B cell (primary cell): ENCODE measurements at regions not wholly inside any gene's neighbourhood (a gene's known extent, or its start where the extent isn't known, plus 50 kb on each side); places are given as distances from the start of the nearest gene placed in this dataset.

Source experiments
- EZH2 ChIP-seq: IDR thresholded peaks from 2 replicates; pipeline ENCODE4 v1.6.1; 2012; ENCODE audit warnings: borderline replicate concordance, low read depth, mild to moderate bottlenecking, moderate library complexity, low read length; ENCODE audit not compliant: insufficient read depth, poor library complexity, severe bottlenecking
- TF ChIP-seq, protein P1 (sequence below): fragments of 200-600 bp; IDR thresholded peaks from one replicate; pipeline ENCODE4 v1.8.0; 2022; ENCODE audit warnings: antibody characterized with exemption, mild to moderate bottlenecking

DNA sequence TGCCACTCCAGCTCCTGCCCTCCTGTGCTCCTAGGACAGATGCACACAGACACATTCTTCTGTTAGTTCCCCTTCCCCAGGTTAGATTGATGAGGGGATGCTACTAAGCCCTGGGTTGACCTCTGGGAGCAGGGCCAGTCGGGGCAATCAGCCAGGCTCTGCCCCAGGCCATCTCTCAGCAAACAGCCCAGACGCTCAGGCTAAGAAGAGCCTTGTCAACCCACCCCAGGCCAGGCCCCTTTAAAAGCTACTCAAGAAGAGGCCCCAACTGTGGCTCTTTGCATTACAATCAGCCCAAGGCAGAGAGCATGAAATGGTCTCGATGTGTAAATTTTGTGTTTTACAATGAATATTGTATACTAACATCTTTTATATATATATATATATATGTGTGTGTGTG is 107.4 kb downstream of the TFAP2A start:
- TF ChIP-seq, protein P1, sequence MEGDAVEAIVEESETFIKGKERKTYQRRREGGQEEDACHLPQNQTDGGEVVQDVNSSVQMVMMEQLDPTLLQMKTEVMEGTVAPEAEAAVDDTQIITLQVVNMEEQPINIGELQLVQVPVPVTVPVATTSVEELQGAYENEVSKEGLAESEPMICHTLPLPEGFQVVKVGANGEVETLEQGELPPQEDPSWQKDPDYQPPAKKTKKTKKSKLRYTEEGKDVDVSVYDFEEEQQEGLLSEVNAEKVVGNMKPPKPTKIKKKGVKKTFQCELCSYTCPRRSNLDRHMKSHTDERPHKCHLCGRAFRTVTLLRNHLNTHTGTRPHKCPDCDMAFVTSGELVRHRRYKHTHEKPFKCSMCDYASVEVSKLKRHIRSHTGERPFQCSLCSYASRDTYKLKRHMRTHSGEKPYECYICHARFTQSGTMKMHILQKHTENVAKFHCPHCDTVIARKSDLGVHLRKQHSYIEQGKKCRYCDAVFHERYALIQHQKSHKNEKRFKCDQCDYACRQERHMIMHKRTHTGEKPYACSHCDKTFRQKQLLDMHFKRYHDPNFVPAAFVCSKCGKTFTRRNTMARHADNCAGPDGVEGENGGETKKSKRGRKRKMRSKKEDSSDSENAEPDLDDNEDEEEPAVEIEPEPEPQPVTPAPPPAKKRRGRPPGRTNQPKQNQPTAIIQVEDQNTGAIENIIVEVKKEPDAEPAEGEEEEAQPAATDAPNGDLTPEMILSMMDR: no peak
- TF ChIP-seq EZH2: no peak
